Peyer's patch (tissue), 4 donors: ENCODE measurements at regions not wholly inside any gene's neighbourhood (a gene's known extent, or its start where the extent isn't known, plus 50 kb on each side); places are given as distances from the start of the nearest gene placed in this dataset.

Experiments used
- DNase-seq, 3 donors: peaks; one replicate each; pipeline ENCODE4 v3.0.0-alpha.2; 2017 to 2019
- H3K27ac ChIP-seq, 4 donors: fragments of 200-600 bp; sonication (generic); one replicate each; pipeline ENCODE4 v1.5.1; 2016 to 2019
- H3K27me3 ChIP-seq, 2 donors: fragments of 200-600 bp; sonication (generic); one replicate each; pipeline ENCODE4 v1.5.1; 2019
- H3K36me3 ChIP-seq, 3 donors: fragments of 200-600 bp; sonication (generic); one replicate each; pipeline ENCODE4 v1.5.1; 2016 to 2019
- H3K4me1 ChIP-seq, 4 donors: fragments of 200-600 bp; sonication (generic); one replicate each; pipeline ENCODE4 v1.5.1; 2016 to 2019
- H3K4me3 ChIP-seq, 4 donors: fragments of 200-600 bp; sonication (generic); 1 replicate in 3 of 4; 2 replicates in 1 of 4; pipeline ENCODE4 v1.5.1; 2016 to 2019; ENCODE audit warnings: mild to moderate bottlenecking in 1 of 4
- H3K9me3 ChIP-seq, 4 donors: fragments of 200-600 bp; sonication (generic); one replicate each; pipeline ENCODE4 v1.5.1; 2016 to 2019; ENCODE audit warnings: mild to moderate bottlenecking in 1 of 4
- POLR2A ChIP-seq, 2 donors: fragments of 450-650 bp; IDR thresholded peaks; one replicate each; pipeline ENCODE4 v1.5.1; 2017; ENCODE audit warnings: antibody characterized with exemption in 2 of 2, mild to moderate bottlenecking in 2 of 2, moderate library complexity in 2 of 2
- TF ChIP-seq, protein P1 (sequence below), 6 experiments: fragments of 450-650 bp in 4 of 6; fragments of 200-600 bp in 2 of 6; sonication (generic) in 1 of 6; IDR thresholded peaks; one replicate each; pipeline ENCODE4 v1.5.1; 2017 to 2019; ENCODE audit warnings: antibody characterized with exemption in 6 of 6, mild to moderate bottlenecking in 3 of 6, moderate library complexity in 1 of 6

GRCh38 chr15:91670108-91670507 is 183.4 kb upstream of the SLCO3A1 start:
- DNase-seq: no peak
- no peaks in the 10 kb centered on the region for H3K4me1 ChIP-seq

GRCh38 chr15:91678003-91678402 is 175.5 kb upstream of the SLCO3A1 start:
- TF ChIP-seq, protein P1, sequence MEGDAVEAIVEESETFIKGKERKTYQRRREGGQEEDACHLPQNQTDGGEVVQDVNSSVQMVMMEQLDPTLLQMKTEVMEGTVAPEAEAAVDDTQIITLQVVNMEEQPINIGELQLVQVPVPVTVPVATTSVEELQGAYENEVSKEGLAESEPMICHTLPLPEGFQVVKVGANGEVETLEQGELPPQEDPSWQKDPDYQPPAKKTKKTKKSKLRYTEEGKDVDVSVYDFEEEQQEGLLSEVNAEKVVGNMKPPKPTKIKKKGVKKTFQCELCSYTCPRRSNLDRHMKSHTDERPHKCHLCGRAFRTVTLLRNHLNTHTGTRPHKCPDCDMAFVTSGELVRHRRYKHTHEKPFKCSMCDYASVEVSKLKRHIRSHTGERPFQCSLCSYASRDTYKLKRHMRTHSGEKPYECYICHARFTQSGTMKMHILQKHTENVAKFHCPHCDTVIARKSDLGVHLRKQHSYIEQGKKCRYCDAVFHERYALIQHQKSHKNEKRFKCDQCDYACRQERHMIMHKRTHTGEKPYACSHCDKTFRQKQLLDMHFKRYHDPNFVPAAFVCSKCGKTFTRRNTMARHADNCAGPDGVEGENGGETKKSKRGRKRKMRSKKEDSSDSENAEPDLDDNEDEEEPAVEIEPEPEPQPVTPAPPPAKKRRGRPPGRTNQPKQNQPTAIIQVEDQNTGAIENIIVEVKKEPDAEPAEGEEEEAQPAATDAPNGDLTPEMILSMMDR (IDR thresholded peaks at IDR 0.05): no peak
- TF ChIP-seq POLR2A (IDR thresholded peaks at IDR 0.05): no peak
- no peaks in the 10 kb centered on the region for H3K4me1 ChIP-seq
- no peaks in the 10 kb centered on the region for H3K9me3 ChIP-seq
- H3K27me3 ChIP-seq: no peaks in the 10 kb centered on the region
- H3K4me3 ChIP-seq: no peak overlapping the region
- H3K36me3 ChIP-seq: no peaks in the 10 kb centered on the region
- H3K27ac ChIP-seq: no peak overlapping the region
- no peak for DNase-seq

More at GRCh38 chr15:91670108-91670507, 183.4 kb upstream of the SLCO3A1 start:
- Histone ChIP-seq H3K27ac (no peak overlapping the region), H3K36me3 (no peaks in the 10 kb centered on the region), H3K4me3 (no peak overlapping the region), H3K27me3 (no peaks in the 10 kb centered on the region), H3K9me3 (no peaks in the 10 kb centered on the region)
- TF ChIP-seq, protein P1 (IDR thresholded peaks at IDR 0.05): no peak
- no peak for TF ChIP-seq POLR2A (IDR thresholded peaks at IDR 0.05)

DNA sequence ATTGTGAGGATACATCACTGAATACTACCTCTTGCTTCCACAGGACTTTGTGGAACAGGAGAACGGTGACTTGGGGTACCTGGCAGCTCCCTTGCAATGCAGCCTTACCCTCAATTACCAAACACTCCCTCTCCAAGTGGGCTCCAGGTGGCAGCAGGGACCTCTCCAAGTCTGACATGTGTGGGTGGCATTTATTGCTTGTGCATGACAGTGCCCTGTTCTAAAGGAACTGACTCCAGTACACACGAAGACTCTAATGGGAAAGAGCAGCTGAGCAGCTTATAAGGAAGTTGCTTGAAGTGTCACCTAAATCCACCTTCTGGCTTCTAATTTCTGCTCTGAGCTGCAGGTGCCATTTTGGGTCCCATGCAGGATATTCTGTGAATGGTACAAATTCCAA is 174.1 kb upstream of the SLCO3A1 start:
- no peaks in the 10 kb centered on the region for H3K4me1 ChIP-seq
- no peaks in the 10 kb centered on the region for H3K9me3 ChIP-seq
- DNase-seq: no peak
- H3K27me3 ChIP-seq: no peaks in the 10 kb centered on the region
- no peaks in the 10 kb centered on the region for H3K36me3 ChIP-seq
- H3K27ac ChIP-seq: no peak overlapping the region
- no peak overlapping the region for H3K4me3 ChIP-seq
- no peak for TF ChIP-seq POLR2A (IDR thresholded peaks at IDR 0.05)

- H3K27me3 ChIP-seq: no peaks in the 10 kb centered on the region
- H3K9me3 ChIP-seq: no peaks in the 10 kb centered on the region
- no peaks in the 10 kb centered on the region for H3K36me3 ChIP-seq
- H3K4me1 ChIP-seq: no peaks in the 10 kb centered on the region
- DNase-seq: no peak
- no peak overlapping the region for H3K4me3 ChIP-seq
- TF ChIP-seq POLR2A (IDR thresholded peaks at IDR 0.05): no peak
- TF ChIP-seq, protein P1 (IDR thresholded peaks at IDR 0.05): no peak
- H3K27ac ChIP-seq: no peak overlapping the region
These were observed 168.1 kb upstream of the SLCO3A1 start for GRCh38 chr15:91685436-91685835.

GRCh38 chr15:91688811-91689210 is 164.7 kb upstream of the SLCO3A1 start:
- H3K9me3 ChIP-seq: no peaks in the 10 kb centered on the region
- TF ChIP-seq, protein P1 (IDR thresholded peaks at IDR 0.05): no peak
- TF ChIP-seq POLR2A (IDR thresholded peaks at IDR 0.05): no peak
- no peak overlapping the region for H3K27ac ChIP-seq
- no peaks in the 10 kb centered on the region for H3K36me3 ChIP-seq
- no peaks in the 10 kb centered on the region for H3K4me1 ChIP-seq
- no peaks in the 10 kb centered on the region for H3K27me3 ChIP-seq
- H3K4me3 ChIP-seq: no peak overlapping the region
- no peak for DNase-seq

DNA sequence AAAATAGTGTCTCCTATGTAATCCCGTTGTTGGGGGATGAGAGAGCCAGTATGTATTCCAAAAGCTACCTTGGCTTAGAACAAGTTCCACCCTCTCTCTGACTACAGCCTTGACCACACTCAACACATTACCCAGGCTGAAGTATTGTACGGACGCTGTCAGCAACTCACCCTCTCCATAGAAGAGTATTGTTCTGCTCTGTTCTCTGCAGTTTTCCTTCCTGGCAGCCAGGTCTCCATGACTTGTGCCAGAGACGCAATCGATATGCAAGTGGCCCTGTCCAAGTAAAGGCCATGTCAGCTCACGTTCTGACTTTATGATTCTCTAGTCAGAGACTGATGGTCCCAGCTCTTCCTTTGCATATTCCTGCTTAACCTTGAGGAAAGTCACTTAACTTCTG is 164.1 kb upstream of the SLCO3A1 start:
- Histone ChIP-seq H3K4me3 (no peak overlapping the region), H3K9me3 (no peaks in the 10 kb centered on the region), H3K27me3 (no peaks in the 10 kb centered on the region), H3K4me1 (no peaks in the 10 kb centered on the region), H3K27ac (no peak overlapping the region), H3K36me3 (no peaks in the 10 kb centered on the region)
- TF ChIP-seq, protein P1 (IDR thresholded peaks at IDR 0.05): no peak
- no peak for TF ChIP-seq POLR2A (IDR thresholded peaks at IDR 0.05)
- DNase-seq: no peak
